Prostate gland (tissue), 2 donors: ENCODE measurements at regions not wholly inside any gene's neighbourhood (a gene's known extent, or its start where the extent isn't known, plus 50 kb on each side); places are given as distances from the start of the nearest gene placed in this dataset.

Experiments used
- DNase-seq: peaks from one replicate; pipeline ENCODE4 v3.0.0-alpha.2; 2019; ENCODE audit warnings: low spot score
- H3K27ac ChIP-seq, 2 donors: fragments of 200-600 bp; sonication (generic); 2 replicates each; pipeline ENCODE4 v1.5.1; 2017 to 2019
- H3K27me3 ChIP-seq: fragments of 200-600 bp; sonication (generic); replicated peaks from 2 replicates; pipeline ENCODE4 v1.5.1; 2019; ENCODE audit not compliant: insufficient read depth
- H3K36me3 ChIP-seq, 2 donors: fragments of 200-600 bp; sonication (generic); 1 replicate in 1 of 2; 2 replicates in 1 of 2; pipeline versions ENCODE4 v1.5.1 to v1.8.1; 2017 to 2019
- H3K4me1 ChIP-seq: fragments of 200-600 bp; sonication (generic); replicated peaks from 2 replicates; pipeline ENCODE4 v1.5.1; 2019
- H3K4me3 ChIP-seq, 2 donors: fragments of 200-600 bp; sonication (generic); 2 replicates each; pipeline ENCODE4 v1.5.1; 2017 to 2019
- H3K9me3 ChIP-seq: fragments of 200-600 bp; sonication (generic); 2 replicates; pipeline ENCODE4 v1.5.1; 2017
- CTCF ChIP-seq, 4 experiments: fragments of 200-600 bp in 2 of 4; fragments of 450-650 bp in 2 of 4; sonication (generic) in 2 of 4; IDR thresholded peaks; 1 replicate in 3 of 4; 2 replicates in 1 of 4; pipeline ENCODE4 v1.5.1; 2016 to 2019; ENCODE audit warnings: antibody characterized with exemption in 4 of 4, mild to moderate bottlenecking in 2 of 4, moderate library complexity in 2 of 4
- POLR2A ChIP-seq: fragments of 450-650 bp; IDR thresholded peaks from one replicate; pipeline ENCODE4 v1.6.1; 2016; ENCODE audit warnings: antibody characterized with exemption, mild to moderate bottlenecking
- POLR2AphosphoS5 ChIP-seq: sonication (generic); formaldehyde crosslinking; IDR thresholded peaks from one replicate; pipeline ENCODE4 v1.6.1; 2017; ENCODE audit warnings: antibody characterized with exemption
- WGBS: methylation state at CpG from one replicate; pipeline ENCODE4 v1.1.5; 2018; 5-methylcytosine and 5-hydroxymethylcytosine counted together
- intact Hi-C: fragments of 100-400 bp; cut with DNase I; formaldehyde crosslinking; loops from one replicate; pipeline ENCODE4 v1.14.2; 2022

GRCh38 chr2:58732999-58733398, 491.9 kb upstream of the FANCL start:
- TF ChIP-seq POLR2AphosphoS5 (no peak), POLR2A (no peak), CTCF (IDR thresholded peaks at IDR 0.05) (no peak)
- no peak for DNase-seq
- Histone ChIP-seq H3K9me3 (no peaks in the 10 kb centered on the region), H3K27me3 (no peaks in the 10 kb centered on the region), H3K27ac (no peak overlapping the region), H3K4me3 (no peak overlapping the region), H3K4me1 (no peaks in the 10 kb centered on the region), H3K36me3 (no peaks in the 10 kb centered on the region)
- intact Hi-C loops: no loop called here
- WGBS: 91% methylated on average over 1 of the region's 1 CpG

- Histone ChIP-seq H3K4me3 (no peak overlapping the region), H3K9me3 (no peaks in the 10 kb centered on the region), H3K27me3 (no peaks in the 10 kb centered on the region), H3K27ac (no peak overlapping the region), H3K4me1 (no peaks in the 10 kb centered on the region), H3K36me3 (no peaks in the 10 kb centered on the region)
- TF ChIP-seq CTCF (IDR thresholded peaks at IDR 0.05) (no peak), POLR2A (no peak), POLR2AphosphoS5 (no peak)
- intact Hi-C loops: no loop called here
- no peak for DNase-seq
- WGBS: 3% methylated on average over 2 of the region's 2 CpGs
These were observed 490.4 kb upstream of the FANCL start for GRCh38 chr2:58731488-58731869.

- no peaks in the 10 kb centered on the region for H3K9me3 ChIP-seq
- H3K4me1 ChIP-seq: no peaks in the 10 kb centered on the region
- no peak overlapping the region for H3K4me3 ChIP-seq
- no peaks in the 10 kb centered on the region for H3K27me3 ChIP-seq
- 15% methylated on average over 5 of the region's 5 CpGs for WGBS
- DNase-seq: no peak
- intact Hi-C loops: no loop called here
- no peaks in the 10 kb centered on the region for H3K36me3 ChIP-seq
- TF ChIP-seq CTCF (IDR thresholded peaks at IDR 0.05): no peak
- no peak for TF ChIP-seq POLR2AphosphoS5
- no peak for TF ChIP-seq POLR2A
- no peak overlapping the region for H3K27ac ChIP-seq
These were observed 489.8 kb upstream of the FANCL start for GRCh38 chr2:58730764-58731487.

GRCh38 chr2:58727981-58728656, 487.0 kb upstream of the FANCL start:
- no peak overlapping the region for H3K27ac ChIP-seq
- no peaks in the 10 kb centered on the region for H3K27me3 ChIP-seq
- H3K9me3 ChIP-seq: no peaks in the 10 kb centered on the region
- WGBS: 95% methylated on average over 2 of the region's 2 CpGs
- no peak overlapping the region for H3K4me3 ChIP-seq
- no peaks in the 10 kb centered on the region for H3K4me1 ChIP-seq
- no peaks in the 10 kb centered on the region for H3K36me3 ChIP-seq
- no peak for DNase-seq
- intact Hi-C loops: no loop called here
- TF ChIP-seq POLR2A (no peak), POLR2AphosphoS5 (no peak), CTCF (IDR thresholded peaks at IDR 0.05) (no peak)
